IPS DF 6.9 (cell line): ENCODE measurements at regions not wholly inside any gene's neighbourhood (a gene's known extent, or its start where the extent isn't known, plus 50 kb on each side); places are given as distances from the start of the nearest gene placed in this dataset.

ENCODE experiments used
- DNase-seq: peaks from one replicate; pipeline ENCODE4 v3.0.0-alpha.2; 2013; ENCODE audit warnings: low read depth, low spot score
- H3K27ac ChIP-seq: one replicate; pipeline ENCODE4 v1.5.1; 2013; ENCODE audit warnings: low read length, control low read depth
- H3K27me3 ChIP-seq: 2 replicates; pipeline ENCODE4 v1.6.1; 2013; ENCODE audit warnings: mild to moderate bottlenecking, low read length; ENCODE audit not compliant: control insufficient read depth, insufficient read depth
- H3K36me3 ChIP-seq: 2 replicates; pipeline ENCODE4 v1.6.1; 2013; ENCODE audit warnings: low read length; ENCODE audit not compliant: control insufficient read depth, insufficient read depth
- H3K4me1 ChIP-seq: 2 replicates; pipeline ENCODE4 v1.6.1; 2013; ENCODE audit warnings: low read length; ENCODE audit not compliant: control insufficient read depth, insufficient read depth
- H3K4me3 ChIP-seq: 2 replicates; pipeline ENCODE4 v1.5.1; 2013; ENCODE audit warnings: mild to moderate bottlenecking, low read length
- H3K9me3 ChIP-seq: 2 replicates; pipeline ENCODE4 v1.6.1; 2013; ENCODE audit warnings: low read length, inconsistent platforms; ENCODE audit not compliant: control insufficient read depth, insufficient read depth
- WGBS: extraction: QIAGEN DNeasy Blood & Tissue Kit; methylation state at CpG from one replicate; pipeline ENCODE4 v1.1.7; 2013; ENCODE audit warnings: mixed read lengths, missing lambda C conversion rate; ENCODE audit not compliant: insufficient read length, insufficient coverage; 5-methylcytosine and 5-hydroxymethylcytosine counted together

DNA sequence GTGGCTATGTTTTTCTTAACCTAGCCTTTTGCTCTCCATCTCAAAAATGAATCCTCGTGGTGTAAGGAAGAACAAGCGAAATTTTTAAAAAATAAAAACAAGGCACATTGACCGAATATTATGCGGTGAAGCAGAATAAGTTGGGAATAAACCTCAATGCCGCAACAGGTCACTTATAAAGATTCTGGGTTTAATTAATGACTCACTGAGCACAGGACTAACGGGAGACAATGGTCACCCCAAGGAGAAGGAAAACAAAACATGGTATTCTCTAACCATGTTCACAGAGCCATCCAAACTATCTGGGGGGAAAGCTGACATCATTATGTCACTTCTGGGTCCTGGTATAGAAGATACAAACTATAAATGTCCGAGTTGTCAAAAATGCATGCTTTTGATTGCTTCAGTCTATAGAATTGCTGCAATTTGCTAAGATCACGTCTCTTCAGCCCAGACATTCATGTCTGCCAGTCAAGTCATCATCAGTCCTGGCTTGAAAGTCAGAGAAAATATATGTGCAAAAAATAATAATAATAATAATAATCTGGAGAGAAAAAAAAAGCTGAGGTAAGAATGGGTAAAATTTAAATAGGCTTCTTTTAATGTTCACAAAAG is 280.6 kb downstream of the NR2F1-AS1 start:
- no peaks in the 10 kb centered on the region; the same call in 1 of the 2 replicates for H3K4me1 ChIP-seq
- H3K36me3 ChIP-seq = no peaks in the 10 kb centered on the region
- H3K27ac ChIP-seq = no peak overlapping the region
- no peaks in the 10 kb centered on the region for H3K9me3 ChIP-seq
- no peak overlapping the region for H3K4me3 ChIP-seq
- WGBS = no CpG with 5 or more reads among the region's 8 CpGs
- DNase-seq = no peak
- no peaks in the 10 kb centered on the region for H3K27me3 ChIP-seq

DNA sequence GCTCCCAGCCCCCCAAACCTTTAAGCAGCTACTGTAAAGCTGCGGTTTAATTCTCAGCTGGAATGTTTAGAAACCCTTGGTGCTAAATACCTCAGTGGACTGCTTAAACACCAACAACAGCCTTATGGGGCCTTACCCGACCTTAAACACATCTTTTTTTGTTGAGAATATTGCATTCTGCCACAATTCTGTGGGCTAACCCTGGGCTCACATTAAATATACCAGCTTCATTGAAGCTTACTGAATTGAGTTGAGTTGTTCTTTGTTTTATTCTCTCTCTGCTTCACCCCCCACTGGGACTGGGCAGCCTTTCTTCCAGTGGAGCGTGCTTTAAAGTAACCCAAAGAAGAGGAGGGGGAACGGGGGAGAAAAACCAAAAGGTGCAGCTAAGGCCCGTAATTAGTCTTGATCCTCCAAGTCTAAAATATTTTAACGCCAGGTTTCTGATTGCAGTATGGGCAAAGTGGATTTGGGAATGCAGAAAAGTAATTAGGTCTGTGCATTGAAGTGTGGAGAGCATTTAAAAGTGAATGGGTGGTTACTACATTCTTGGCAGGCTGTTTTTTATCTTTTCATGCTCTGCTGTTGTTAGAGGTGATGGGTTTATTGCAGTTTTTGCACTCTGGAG is 281.2 kb downstream of the NR2F1-AS1 start:
- no peaks in the 10 kb centered on the region for H3K27me3 ChIP-seq
- no peak for DNase-seq
- no peaks in the 10 kb centered on the region for H3K36me3 ChIP-seq
- H3K27ac ChIP-seq = no peak overlapping the region
- no peaks in the 10 kb centered on the region for H3K9me3 ChIP-seq
- no peaks in the 10 kb centered on the region; the same call in 1 of the 2 replicates for H3K4me1 ChIP-seq
- no peak overlapping the region for H3K4me3 ChIP-seq
- no CpG with 5 or more reads among the region's 6 CpGs for WGBS

GRCh38 chr5:93297116-93297515 is 283.9 kb downstream of the NR2F1-AS1 start:
- Histone ChIP-seq H3K4me3 (no peak overlapping the region), H3K9me3 (no peaks in the 10 kb centered on the region), H3K4me1 (no peaks in the 10 kb centered on the region; the same call in 1 of the 2 replicates), H3K27ac (no peak overlapping the region), H3K36me3 (no peaks in the 10 kb centered on the region), H3K27me3 (no peaks in the 10 kb centered on the region)
- no CpG with 5 or more reads among the region's 2 CpGs for WGBS
- DNase-seq = no peak

GRCh38 chr5:93296338-93296737 is 284.7 kb downstream of the NR2F1-AS1 start:
- WGBS = no CpG with 5 or more reads among the region's 2 CpGs
- Histone ChIP-seq H3K4me1 (no peaks in the 10 kb centered on the region; the same call in 1 of the 2 replicates), H3K9me3 (no peaks in the 10 kb centered on the region), H3K27ac (no peak overlapping the region), H3K4me3 (no peak overlapping the region), H3K36me3 (no peaks in the 10 kb centered on the region), H3K27me3 (no peaks in the 10 kb centered on the region)
- DNase-seq = no peak

- WGBS = no CpG with 5 or more reads among the region's 1 CpG
- no peak overlapping the region for H3K27ac ChIP-seq
- no peaks in the 10 kb centered on the region for H3K9me3 ChIP-seq
- no peaks in the 10 kb centered on the region for H3K36me3 ChIP-seq
- no peak for DNase-seq
- H3K4me1 ChIP-seq = no peaks in the 10 kb centered on the region; the same call in 1 of the 2 replicates
- no peak overlapping the region for H3K4me3 ChIP-seq
- no peaks in the 10 kb centered on the region for H3K27me3 ChIP-seq
Measured at GRCh38 chr5:93294996-93295395, 286.0 kb downstream of the NR2F1-AS1 start.

- no peak for DNase-seq
- H3K27me3 ChIP-seq = no peaks in the 10 kb centered on the region
Measured at GRCh38 chr5:93294199-93294598, 286.8 kb downstream of the NR2F1-AS1 start.

GRCh38 chr5:93289942-93290341 is 291.1 kb downstream of the NR2F1-AS1 start:
- Histone ChIP-seq H3K27me3 (no peaks in the 10 kb centered on the region), H3K4me3 (no peak overlapping the region), H3K27ac (no peak overlapping the region), H3K9me3 (no peaks in the 10 kb centered on the region; the same call in 1 of the 2 replicates), H3K4me1 (no peaks in the 10 kb centered on the region), H3K36me3 (no peaks in the 10 kb centered on the region)
- WGBS = no CpG with 5 or more reads among the region's 2 CpGs
- DNase-seq = no peak

More at GRCh38 chr5:93294199-93294598, 286.8 kb downstream of the NR2F1-AS1 start:
- no peaks in the 10 kb centered on the region for H3K4me1 ChIP-seq
- H3K27ac ChIP-seq = no peak overlapping the region
- no peaks in the 10 kb centered on the region for H3K36me3 ChIP-seq
- H3K4me3 ChIP-seq = no peak overlapping the region
- H3K9me3 ChIP-seq = no peaks in the 10 kb centered on the region

DNA sequence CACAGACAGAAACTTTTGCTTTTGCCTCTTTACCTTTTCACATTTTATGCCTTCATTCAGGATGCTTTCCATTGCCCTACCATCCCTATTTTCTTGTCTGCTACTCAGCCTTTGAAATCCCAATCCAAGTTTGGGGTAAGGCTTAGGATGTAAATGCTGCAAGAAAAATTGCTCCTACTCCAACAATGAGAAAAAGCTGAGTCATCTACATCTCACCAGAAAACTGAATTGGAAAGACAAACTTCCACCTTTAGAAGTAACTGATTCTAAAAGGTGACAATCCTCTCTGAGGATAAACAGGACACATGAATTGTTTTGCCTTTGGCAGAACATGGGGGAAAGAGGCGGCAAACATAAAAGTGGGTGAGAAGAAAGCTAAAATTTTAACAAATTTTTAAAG is 295.6 kb downstream of the NR2F1-AS1 start:
- Histone ChIP-seq H3K4me3 (no peak overlapping the region), H3K36me3 (no peaks in the 10 kb centered on the region), H3K27ac (no peak overlapping the region), H3K4me1 (no peaks in the 10 kb centered on the region), H3K27me3 (no peaks in the 10 kb centered on the region), H3K9me3 (no peaks in the 10 kb centered on the region; the same call in 1 of the 2 replicates)
- no peak for DNase-seq
- no CpG with 5 or more reads among the region's 1 CpG for WGBS

- no peak for DNase-seq
- Histone ChIP-seq H3K36me3 (no peaks in the 10 kb centered on the region), H3K4me1 (no peaks in the 10 kb centered on the region), H3K9me3 (no peaks in the 10 kb centered on the region), H3K27me3 (no peaks in the 10 kb centered on the region), H3K4me3 (no peak overlapping the region), H3K27ac (no peak overlapping the region)
- WGBS = no CpG with 5 or more reads among the region's 4 CpGs
Measured at GRCh38 chr5:93281980-93282772, 298.8 kb downstream of the NR2F1-AS1 start.

DNA sequence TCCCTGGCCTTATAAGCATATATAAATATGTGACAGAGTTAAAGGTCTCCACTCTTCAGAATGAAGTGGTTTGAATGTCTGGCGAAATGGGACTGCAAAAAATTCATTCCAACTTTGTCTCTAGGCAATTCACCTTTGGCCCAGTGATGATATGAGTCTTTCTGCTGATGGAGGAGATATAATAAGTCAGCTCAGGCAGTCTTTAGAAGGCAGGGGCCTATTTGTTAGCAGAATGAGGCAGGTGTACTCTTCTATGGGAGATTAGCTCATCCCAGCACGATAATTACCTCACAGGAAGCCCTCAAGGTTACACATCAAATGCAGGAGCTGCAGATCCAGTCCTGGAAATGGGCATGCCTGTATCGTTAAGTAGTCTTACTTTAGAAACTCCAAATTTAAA is 300.5 kb downstream of the NR2F1-AS1 start:
- Histone ChIP-seq H3K4me3 (no peak overlapping the region), H3K4me1 (no peaks in the 10 kb centered on the region), H3K27me3 (no peaks in the 10 kb centered on the region), H3K36me3 (no peaks in the 10 kb centered on the region), H3K9me3 (no peaks in the 10 kb centered on the region), H3K27ac (no peak overlapping the region)
- WGBS = no CpG with 5 or more reads among the region's 3 CpGs
- DNase-seq = no peak
